Endothelial cell of hepatic sinusoid (primary cell): ENCODE measurements at regions not wholly inside any gene's neighbourhood (a gene's known extent, or its start where the extent isn't known, plus 50 kb on each side); places are given as distances from the start of the nearest gene placed in this dataset.

ENCODE experiments used
- in situ Hi-C: cut with HindIII; loops from 2 replicates; pipeline ENCODE4 v1.10.0; 2017; ENCODE audit warnings: low sequenced_read_pairs

DNA sequence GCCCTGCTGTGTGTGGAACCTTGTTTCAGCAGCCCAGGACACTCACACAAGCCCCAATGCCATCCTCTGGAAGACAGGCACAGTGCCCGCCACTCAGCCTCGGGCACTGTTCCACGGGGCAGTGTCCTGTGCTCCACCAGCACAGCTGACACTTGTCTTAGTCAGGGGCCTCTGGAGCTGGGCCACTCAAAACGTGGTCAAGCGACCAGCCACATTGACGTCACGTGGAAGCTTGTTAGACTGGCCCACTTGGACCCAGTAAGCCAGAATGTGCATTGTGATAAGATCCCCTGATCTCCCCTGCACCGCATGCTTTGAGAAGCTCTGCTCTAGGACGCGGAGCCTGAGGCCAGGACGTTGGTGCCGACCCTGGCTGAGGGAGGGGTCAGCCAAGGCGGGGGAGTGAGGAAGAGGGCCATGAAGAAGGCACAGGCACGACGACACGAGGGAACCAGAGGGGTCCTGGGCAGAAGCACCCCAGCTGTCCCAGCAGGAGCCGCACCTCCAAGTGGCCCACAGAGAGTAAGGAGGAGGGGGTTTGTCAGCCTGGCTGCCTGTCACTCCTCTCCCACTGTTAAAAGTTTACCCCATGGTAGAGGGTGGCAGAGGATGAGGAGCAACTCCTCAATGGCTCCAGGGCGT lies 64.6 kb downstream of the LINC01488 start:
- in situ Hi-C loops = loop anchor here (5.0 kb wide), 2 partner anchors 51 to 104 kb away; no protein-coding TSS in a partner anchor

GRCh38 chr11:69546735-69547370 lies 65.4 kb downstream of the LINC01488 start:
- in situ Hi-C loops = loop anchor here (5.0 kb wide), 2 partner anchors 50 to 105 kb away; no protein-coding TSS in a partner anchor

- in situ Hi-C loops = no loop called here
These were observed 69.4 kb downstream of the LINC01488 start for GRCh38 chr11:69550846-69551245.

GRCh38 chr11:69551963-69552362 lies 70.5 kb downstream of the LINC01488 start:
- in situ Hi-C loops = no loop called here

GRCh38 chr11:69552951-69553350 lies 71.5 kb downstream of the LINC01488 start:
- in situ Hi-C loops = no loop called here

- in situ Hi-C loops = no loop called here
These were observed 72.2 kb downstream of the LINC01488 start for GRCh38 chr11:69553416-69554357.

- in situ Hi-C loops = no loop called here
These were observed 73.4 kb downstream of the LINC01488 start for GRCh38 chr11:69554849-69555248.

GRCh38 chr11:69557266-69557665 lies 75.8 kb downstream of the LINC01488 start:
- in situ Hi-C loops = no loop called here

DNA sequence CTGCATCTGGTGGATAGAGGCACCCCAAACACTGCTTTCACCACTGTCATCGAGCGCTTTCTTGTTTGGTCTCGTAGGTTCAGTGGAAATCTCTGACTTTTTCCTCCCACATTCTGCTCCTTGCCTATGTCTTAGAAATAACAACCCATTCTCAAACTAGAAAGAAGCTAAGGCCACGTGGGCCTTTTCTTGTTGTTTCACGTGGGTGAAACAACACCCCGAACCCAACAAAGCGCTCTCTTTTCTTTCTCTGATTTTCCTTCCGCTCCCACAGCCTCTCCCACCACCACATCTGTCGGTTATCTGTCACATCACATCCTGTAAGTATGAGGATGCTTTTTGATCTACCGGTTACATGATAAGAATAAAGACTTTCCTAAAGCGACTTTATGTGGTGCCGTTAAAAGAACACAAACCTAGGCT lies 77.1 kb downstream of the LINC01488 start:
- in situ Hi-C loops = no loop called here

DNA sequence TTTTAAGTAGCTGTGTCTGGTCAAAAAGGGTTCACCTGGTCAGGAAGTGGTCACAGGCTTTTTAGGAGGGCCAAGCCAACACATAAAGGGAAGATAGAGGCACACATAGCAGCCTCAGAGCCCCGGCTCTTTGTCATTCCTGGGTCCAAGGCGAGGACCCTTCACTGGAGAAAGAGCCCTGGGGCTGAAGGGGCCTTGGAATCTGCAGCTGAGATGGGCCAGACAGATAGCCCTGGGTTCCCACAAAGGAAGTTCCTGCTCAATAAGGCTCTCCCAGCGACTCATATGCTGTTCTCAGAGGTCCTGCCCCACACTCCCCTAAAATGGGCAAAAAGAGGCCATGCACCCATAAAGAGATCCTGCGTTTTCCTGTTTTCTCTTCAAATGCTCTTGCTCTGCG lies 77.7 kb downstream of the LINC01488 start:
- in situ Hi-C loops = no loop called here

- in situ Hi-C loops = no loop called here
These were observed 78.8 kb downstream of the LINC01488 start for GRCh38 chr11:69560141-69560790.

GRCh38 chr11:69562302-69562701 lies 78.7 kb upstream of the CCND1 start:
- in situ Hi-C loops = no loop called here

DNA sequence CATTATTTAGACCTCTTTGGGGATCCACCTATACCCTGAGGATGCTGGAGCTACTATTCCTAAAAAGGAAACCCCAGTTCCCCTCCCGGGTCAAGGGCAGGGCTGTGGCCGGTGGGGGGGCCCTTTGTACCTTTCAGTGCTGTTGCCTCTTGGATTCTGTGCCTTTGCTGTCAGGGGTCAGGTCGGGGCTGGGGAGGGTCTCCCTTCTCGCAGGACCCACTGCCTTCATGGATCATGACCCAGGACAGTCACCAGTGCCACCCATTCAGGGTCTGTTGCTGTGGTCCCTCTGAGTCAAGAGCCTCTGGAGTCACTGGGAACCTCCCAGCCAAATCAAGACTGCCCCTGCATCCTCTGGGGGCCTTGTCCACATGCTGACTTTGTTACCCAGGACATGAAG lies 78.1 kb upstream of the CCND1 start:
- in situ Hi-C loops = no loop called here

- in situ Hi-C loops = no loop called here
These were observed 77.7 kb upstream of the CCND1 start for GRCh38 chr11:69563306-69563705.

DNA sequence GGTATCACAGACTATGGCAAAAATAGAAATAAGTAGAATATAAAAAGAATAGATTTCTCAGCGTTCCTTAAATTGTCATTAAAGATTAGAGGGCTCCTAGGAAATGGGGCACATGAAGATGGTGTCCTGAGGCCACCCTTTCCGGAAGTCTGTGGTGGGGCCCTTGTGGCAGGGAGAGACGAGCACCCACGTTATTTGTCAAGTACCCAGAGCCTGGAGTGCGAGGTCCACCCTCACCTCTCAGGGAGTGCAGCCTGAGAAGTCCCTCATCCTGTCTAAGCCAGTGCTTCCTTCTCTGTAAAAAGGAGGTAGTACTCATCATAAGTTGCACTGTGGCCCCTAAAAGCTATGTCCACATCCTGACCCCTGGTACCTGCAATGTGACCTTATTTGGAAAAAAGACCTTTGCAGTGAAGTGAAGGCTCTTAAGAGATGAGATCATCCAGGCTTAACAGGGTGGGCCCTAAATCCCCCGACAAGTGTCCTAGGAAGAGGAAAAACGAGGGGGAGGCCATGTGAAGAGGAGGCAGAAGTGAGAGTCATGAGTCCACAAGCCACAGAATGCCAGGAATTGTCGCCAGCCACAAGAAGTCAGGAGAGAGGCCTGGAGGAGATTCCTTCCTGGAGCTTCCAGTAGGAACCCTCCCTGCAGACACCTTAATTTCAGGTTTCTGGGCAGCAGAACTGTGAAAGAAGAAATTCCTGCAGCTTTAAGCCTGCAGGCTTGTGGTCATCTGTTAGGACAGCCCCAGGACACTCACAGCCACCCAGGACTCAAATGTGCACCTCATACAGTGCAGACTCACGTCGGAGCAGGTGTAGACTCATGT lies 76.8 kb upstream of the CCND1 start:
- in situ Hi-C loops = no loop called here

GRCh38 chr11:69566001-69566400 lies 75.0 kb upstream of the CCND1 start:
- in situ Hi-C loops = no loop called here

DNA sequence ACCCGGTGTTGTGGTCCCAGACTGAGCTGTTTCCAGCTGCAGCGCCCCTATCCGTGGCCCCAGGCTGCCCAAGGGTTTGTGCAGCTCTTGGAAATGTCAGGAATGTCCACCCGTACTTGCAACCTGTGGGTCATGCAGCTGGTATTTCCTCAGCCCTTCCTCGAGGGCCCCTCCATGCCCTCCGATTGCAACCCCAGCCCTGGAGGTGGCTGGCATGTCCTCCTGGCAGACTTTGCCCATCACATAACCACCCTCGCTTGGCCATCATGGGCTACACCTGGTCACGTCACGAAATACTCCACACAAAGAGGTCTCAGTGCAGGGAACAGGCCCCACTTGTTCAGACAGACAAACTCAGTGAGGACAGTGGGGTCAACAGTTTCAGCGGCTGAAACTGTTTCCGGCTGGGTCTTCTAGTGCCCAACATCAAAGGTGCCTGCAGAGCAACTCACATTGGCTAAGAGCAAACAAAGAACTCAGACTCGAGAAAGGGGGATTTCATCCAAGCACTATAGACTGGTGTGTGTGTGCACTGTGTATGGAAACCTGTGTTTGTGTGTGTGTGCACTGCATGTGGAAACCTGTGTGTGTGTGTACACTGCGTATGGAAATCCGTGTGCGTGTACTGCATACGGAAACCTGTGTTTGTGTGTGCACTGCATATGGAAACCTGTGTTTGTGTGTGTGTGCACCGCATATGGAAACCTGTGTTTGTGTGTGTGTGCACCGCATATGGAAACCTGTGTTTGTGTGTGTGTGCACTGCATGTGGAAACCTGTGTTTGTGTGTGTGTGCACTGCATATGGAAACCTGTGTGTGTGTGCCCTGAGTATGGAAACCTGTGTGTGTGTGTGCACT lies 72.8 kb upstream of the CCND1 start:
- in situ Hi-C loops = no loop called here

- in situ Hi-C loops = no loop called here
These were observed 72.2 kb upstream of the CCND1 start for GRCh38 chr11:69568809-69569097.
